GM12892 (cell line): ENCODE measurements at regions not wholly inside any gene's neighbourhood (a gene's known extent, or its start where the extent isn't known, plus 50 kb on each side); places are given as distances from the start of the nearest gene placed in this dataset.

Experiments used
- POLR2A ChIP-seq: IDR thresholded peaks from 2 replicates; pipeline ENCODE4 v1.6.1; 2011; ENCODE audit warnings: low read depth, low read length, control low read depth
- TAF1 ChIP-seq: IDR thresholded peaks from 2 replicates; pipeline ENCODE4 v1.6.1; 2011; ENCODE audit warnings: low read depth, mild to moderate bottlenecking, control low read depth, low read length, borderline replicate concordance

GRCh38 chr4:126960760-126961159, 672.0 kb upstream of the INTU start:
- no peak for TF ChIP-seq TAF1
- no peak for TF ChIP-seq POLR2A
